ENCODE measurements at regions not wholly inside any gene's neighbourhood (a gene's known extent, or its start where the extent isn't known, plus 50 kb on each side); places are given as distances from the start of the nearest gene placed in this dataset.
"Not testable (repeated sequence)": the region's sequence is repeated elsewhere in the genome, so short reads cannot be mapped to it uniquely, and the experiment has no call there.

- no peak overlapping the region for H3K9ac ChIP-seq (ENCODE audit: low read depth in 1 of 2, low read length in 2 of 2)
- H3K36me3 ChIP-seq (ENCODE audit: control insufficient read depth in 1 of 2, insufficient read depth in 2 of 2, low read length in 2 of 2), result no peaks in the 10 kb centered on the region
- no peak overlapping the region for H3K27ac ChIP-seq (ENCODE audit: low read depth, low read length)
- no peaks in the 10 kb centered on the region for H3K27me3 ChIP-seq (ENCODE audit: control insufficient read depth in 1 of 2, insufficient read depth in 2 of 2, low read length in 2 of 2)
- H3K4me3 ChIP-seq (ENCODE audit: low read depth in 1 of 2, low read length in 2 of 2), result no peak overlapping the region
- no peaks in the 10 kb centered on the region for H3K4me1 ChIP-seq (ENCODE audit: control insufficient read depth in 1 of 2, insufficient read depth in 2 of 2, low read length in 2 of 2)
- H3K9me3 ChIP-seq (ENCODE audit: control insufficient read depth in 1 of 2, low read length in 2 of 2), result no peaks in the 10 kb centered on the region
Measured at GRCh38 chr18:44569391-44570055, 111.2 kb upstream of the SETBP1 start.

GRCh38 chr18:44579028-44579702 is 101.5 kb upstream of the SETBP1 start:
- H3K9me3 ChIP-seq (ENCODE audit: control insufficient read depth in 1 of 2, low read length in 2 of 2), result no peaks in the 10 kb centered on the region
- H3K4me3 ChIP-seq (ENCODE audit: low read depth in 1 of 2, low read length in 2 of 2), result no peak overlapping the region
- no peaks in the 10 kb centered on the region for H3K36me3 ChIP-seq (ENCODE audit: control insufficient read depth in 1 of 2, insufficient read depth in 2 of 2, low read length in 2 of 2)
- H3K27me3 ChIP-seq (ENCODE audit: control insufficient read depth in 1 of 2, insufficient read depth in 2 of 2, low read length in 2 of 2), result no peaks in the 10 kb centered on the region
- H3K4me1 ChIP-seq (ENCODE audit: control insufficient read depth in 1 of 2, insufficient read depth in 2 of 2, low read length in 2 of 2), result no peaks in the 10 kb centered on the region
- no peak overlapping the region for H3K27ac ChIP-seq (ENCODE audit: low read depth, low read length)
- no peak overlapping the region for H3K9ac ChIP-seq (ENCODE audit: low read depth in 1 of 2, low read length in 2 of 2)

- no peaks in the 10 kb centered on the region for H3K4me1 ChIP-seq (ENCODE audit: control insufficient read depth in 1 of 2, insufficient read depth in 2 of 2, low read length in 2 of 2)
- H3K9ac ChIP-seq (ENCODE audit: low read depth in 1 of 2, low read length in 2 of 2), result no peak overlapping the region
- no peaks in the 10 kb centered on the region for H3K27me3 ChIP-seq (ENCODE audit: control insufficient read depth in 1 of 2, insufficient read depth in 2 of 2, low read length in 2 of 2)
- H3K36me3 ChIP-seq (ENCODE audit: control insufficient read depth in 1 of 2, insufficient read depth in 2 of 2, low read length in 2 of 2), result no peaks in the 10 kb centered on the region
- no peaks in the 10 kb centered on the region for H3K9me3 ChIP-seq (ENCODE audit: control insufficient read depth in 1 of 2, low read length in 2 of 2)
- no peak overlapping the region for H3K4me3 ChIP-seq (ENCODE audit: low read depth in 1 of 2, low read length in 2 of 2)
- H3K27ac ChIP-seq (ENCODE audit: low read depth, low read length), result no peak overlapping the region
Measured at GRCh38 chr18:44579745-44580144, 100.9 kb upstream of the SETBP1 start.

GRCh38 chr18:44580159-44580558 is 100.5 kb upstream of the SETBP1 start:
- H3K36me3 ChIP-seq (ENCODE audit: control insufficient read depth in 1 of 2, insufficient read depth in 2 of 2, low read length in 2 of 2), result no peaks in the 10 kb centered on the region
- H3K4me3 ChIP-seq (ENCODE audit: low read depth in 1 of 2, low read length in 2 of 2), result no peak overlapping the region
- H3K9me3 ChIP-seq (ENCODE audit: control insufficient read depth in 1 of 2, low read length in 2 of 2), result no peaks in the 10 kb centered on the region
- H3K27ac ChIP-seq (ENCODE audit: low read depth, low read length), result no peak overlapping the region
- H3K9ac ChIP-seq (ENCODE audit: low read depth in 1 of 2, low read length in 2 of 2), result no peak overlapping the region
- no peaks in the 10 kb centered on the region for H3K27me3 ChIP-seq (ENCODE audit: control insufficient read depth in 1 of 2, insufficient read depth in 2 of 2, low read length in 2 of 2)
- H3K4me1 ChIP-seq (ENCODE audit: control insufficient read depth in 1 of 2, insufficient read depth in 2 of 2, low read length in 2 of 2), result no peaks in the 10 kb centered on the region

- H3K9ac ChIP-seq (ENCODE audit: low read depth in 1 of 2, low read length in 2 of 2); H3K27me3 ChIP-seq (ENCODE audit: control insufficient read depth in 1 of 2, insufficient read depth in 2 of 2, low read length in 2 of 2); H3K36me3 ChIP-seq (ENCODE audit: control insufficient read depth in 1 of 2, insufficient read depth in 2 of 2, low read length in 2 of 2); H3K4me3 ChIP-seq (ENCODE audit: low read depth in 1 of 2, low read length in 2 of 2); H3K27ac ChIP-seq (ENCODE audit: low read depth, low read length); H3K9me3 ChIP-seq (ENCODE audit: control insufficient read depth in 1 of 2, low read length in 2 of 2); H3K4me1 ChIP-seq (ENCODE audit: control insufficient read depth in 1 of 2, insufficient read depth in 2 of 2, low read length in 2 of 2): not testable (repeated sequence)
Measured at GRCh38 chr18:44580782-44581181, 99.9 kb upstream of the SETBP1 start.

GRCh38 chr18:44582456-44582855 is 98.2 kb upstream of the SETBP1 start:
- H3K4me3 ChIP-seq (ENCODE audit: low read depth in 1 of 2, low read length in 2 of 2), result no peak overlapping the region
- no peaks in the 10 kb centered on the region for H3K36me3 ChIP-seq (ENCODE audit: control insufficient read depth in 1 of 2, insufficient read depth in 2 of 2, low read length in 2 of 2)
- no peaks in the 10 kb centered on the region for H3K9me3 ChIP-seq (ENCODE audit: control insufficient read depth in 1 of 2, low read length in 2 of 2)
- H3K27me3 ChIP-seq (ENCODE audit: control insufficient read depth in 1 of 2, insufficient read depth in 2 of 2, low read length in 2 of 2), result no peaks in the 10 kb centered on the region
- H3K4me1 ChIP-seq (ENCODE audit: control insufficient read depth in 1 of 2, insufficient read depth in 2 of 2, low read length in 2 of 2), result no peaks in the 10 kb centered on the region
- no peak overlapping the region for H3K9ac ChIP-seq (ENCODE audit: low read depth in 1 of 2, low read length in 2 of 2)
- H3K27ac ChIP-seq (ENCODE audit: low read depth, low read length), result no peak overlapping the region

DNA sequence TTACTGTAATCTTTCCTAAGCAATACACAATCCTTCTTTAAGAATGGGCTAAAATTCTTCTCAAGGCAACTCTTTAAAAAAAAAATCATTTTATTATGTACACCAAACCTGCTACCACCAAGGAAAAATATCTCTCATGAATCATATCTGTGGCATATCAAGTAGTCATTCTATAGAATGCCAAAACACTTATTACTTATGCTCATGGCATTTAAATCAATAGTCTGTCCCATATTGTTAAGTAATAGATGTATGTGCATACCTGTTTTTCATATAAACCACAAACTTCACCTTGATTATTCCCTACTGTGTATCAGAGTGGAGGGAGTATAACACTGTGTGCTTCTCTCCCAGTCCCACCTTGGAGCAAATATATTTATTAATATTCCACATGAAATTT is 95.8 kb upstream of the SETBP1 start:
- Histone ChIP-seq H3K4me1 (ENCODE audit: control insufficient read depth in 1 of 2, insufficient read depth in 2 of 2, low read length in 2 of 2) (no peaks in the 10 kb centered on the region), H3K9me3 (ENCODE audit: control insufficient read depth in 1 of 2, low read length in 2 of 2) (no peaks in the 10 kb centered on the region)

DNA sequence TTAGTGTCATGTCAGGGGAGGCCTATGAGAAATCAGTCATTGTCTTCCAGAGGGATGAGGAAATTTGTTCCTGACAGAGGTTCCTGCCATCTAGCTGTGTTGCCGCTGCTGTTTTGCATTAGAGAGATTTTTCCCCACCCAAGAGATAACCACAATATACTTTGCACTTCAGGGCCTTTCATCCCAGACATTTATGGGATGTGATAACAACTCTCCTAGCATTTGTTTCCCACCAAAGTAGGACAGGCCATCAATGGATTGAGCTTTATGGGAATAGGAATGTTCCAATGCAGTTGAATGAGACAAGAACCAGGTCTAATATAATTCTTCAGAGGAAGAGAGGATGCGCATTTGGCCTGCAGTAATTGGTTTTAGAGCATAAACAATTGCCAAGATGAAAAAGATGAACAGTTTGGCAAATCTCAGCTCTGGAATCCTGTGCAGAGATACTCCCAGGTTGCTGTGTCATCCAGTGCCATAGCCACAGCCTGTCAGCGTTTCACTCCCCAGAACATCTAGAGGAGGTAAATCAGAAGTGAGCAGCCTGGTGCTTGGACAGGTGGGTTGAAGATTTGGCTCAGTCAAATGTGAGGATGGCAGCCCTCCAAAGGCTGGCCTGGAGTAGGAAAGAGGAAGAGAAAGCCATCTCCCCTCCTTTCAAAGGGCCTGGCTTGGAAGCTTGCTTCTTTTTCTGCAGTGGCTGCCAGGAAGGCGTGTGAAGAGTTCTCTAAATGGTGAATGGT is 93.7 kb upstream of the SETBP1 start:
- no peaks in the 10 kb centered on the region for H3K9me3 ChIP-seq (ENCODE audit: control insufficient read depth in 1 of 2, low read length in 2 of 2)
- no peak overlapping the region for H3K9ac ChIP-seq (ENCODE audit: low read depth in 1 of 2, low read length in 2 of 2)
- H3K36me3 ChIP-seq (ENCODE audit: control insufficient read depth in 1 of 2, insufficient read depth in 2 of 2, low read length in 2 of 2), result no peaks in the 10 kb centered on the region
- H3K27ac ChIP-seq (ENCODE audit: low read depth, low read length), result no peak overlapping the region
- no peaks in the 10 kb centered on the region for H3K4me1 ChIP-seq (ENCODE audit: control insufficient read depth in 1 of 2, insufficient read depth in 2 of 2, low read length in 2 of 2)
- no peaks in the 10 kb centered on the region for H3K27me3 ChIP-seq (ENCODE audit: control insufficient read depth in 1 of 2, insufficient read depth in 2 of 2, low read length in 2 of 2)
- no peak overlapping the region for H3K4me3 ChIP-seq (ENCODE audit: low read depth in 1 of 2, low read length in 2 of 2)

More for the DNA sequence above, 95.8 kb upstream of the SETBP1 start:
- Histone ChIP-seq H3K4me3 (ENCODE audit: low read depth in 1 of 2, low read length in 2 of 2) (no peak overlapping the region), H3K27ac (ENCODE audit: low read depth, low read length) (no peak overlapping the region), H3K9ac (ENCODE audit: low read depth in 1 of 2, low read length in 2 of 2) (no peak overlapping the region), H3K27me3 (ENCODE audit: control insufficient read depth in 1 of 2, insufficient read depth in 2 of 2, low read length in 2 of 2) (no peaks in the 10 kb centered on the region), H3K36me3 (ENCODE audit: control insufficient read depth in 1 of 2, insufficient read depth in 2 of 2, low read length in 2 of 2) (no peaks in the 10 kb centered on the region)

DNA sequence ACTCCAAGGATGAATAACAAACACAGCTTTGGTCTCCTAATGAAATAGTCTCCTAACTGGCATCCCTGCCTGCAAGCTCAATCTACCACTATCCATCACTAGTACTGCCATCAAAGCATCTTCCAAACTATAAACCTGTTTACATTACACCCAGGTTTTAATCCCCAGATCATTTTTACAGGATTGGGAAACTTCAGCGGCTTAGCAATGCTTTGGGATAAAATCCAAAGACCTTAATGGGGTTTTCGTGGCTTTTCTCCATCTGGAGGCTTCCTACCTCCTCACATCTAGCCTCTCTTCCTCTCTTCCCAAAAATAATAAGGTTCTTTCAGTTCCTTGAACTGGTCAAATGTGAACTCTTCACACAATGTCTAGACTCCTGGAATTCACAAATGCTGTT is 92.2 kb upstream of the SETBP1 start:
- Histone ChIP-seq H3K27me3 (ENCODE audit: control insufficient read depth in 1 of 2, insufficient read depth in 2 of 2, low read length in 2 of 2) (no peaks in the 10 kb centered on the region), H3K36me3 (ENCODE audit: control insufficient read depth in 1 of 2, insufficient read depth in 2 of 2, low read length in 2 of 2) (no peaks in the 10 kb centered on the region), H3K27ac (ENCODE audit: low read depth, low read length) (no peak overlapping the region), H3K9me3 (ENCODE audit: control insufficient read depth in 1 of 2, low read length in 2 of 2) (no peaks in the 10 kb centered on the region), H3K4me3 (ENCODE audit: low read depth in 1 of 2, low read length in 2 of 2) (no peak overlapping the region), H3K9ac (ENCODE audit: low read depth in 1 of 2, low read length in 2 of 2) (no peak overlapping the region), H3K4me1 (ENCODE audit: control insufficient read depth in 1 of 2, insufficient read depth in 2 of 2, low read length in 2 of 2) (no peaks in the 10 kb centered on the region)

DNA sequence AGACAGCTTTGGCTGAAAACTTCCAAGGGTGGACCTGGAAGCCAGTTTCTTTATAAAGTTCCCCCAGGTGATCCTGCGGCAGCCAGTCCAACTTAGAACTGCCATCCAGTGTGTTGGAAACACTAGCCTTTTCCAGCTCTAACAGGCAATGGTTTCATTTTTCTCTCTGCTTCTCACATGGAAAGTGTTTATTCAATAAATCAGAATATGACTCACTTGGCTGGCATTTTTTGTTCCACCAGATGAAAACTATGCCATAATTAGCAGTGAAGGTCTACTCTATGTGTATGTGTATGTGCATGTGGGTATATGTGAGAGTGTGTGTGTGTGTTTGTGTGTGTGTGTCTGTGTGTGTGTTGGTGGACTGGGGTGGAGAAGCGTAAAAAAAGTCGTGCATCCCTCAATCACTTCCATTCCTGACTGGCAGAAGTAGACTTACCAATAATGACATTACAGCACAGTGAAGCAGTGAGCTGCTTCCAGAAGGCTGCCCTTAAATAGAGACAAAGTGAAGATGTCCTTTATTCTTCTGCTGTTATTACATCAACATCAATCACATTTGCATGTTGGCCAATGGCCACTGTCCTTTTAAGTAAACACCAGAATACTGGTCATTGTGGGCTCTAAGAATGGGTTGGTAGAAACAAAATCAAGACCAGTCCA is 90.9 kb upstream of the SETBP1 start:
- Histone ChIP-seq H3K4me3 (ENCODE audit: low read depth in 1 of 2, low read length in 2 of 2) (no peak overlapping the region), H3K4me1 (ENCODE audit: control insufficient read depth in 1 of 2, insufficient read depth in 2 of 2, low read length in 2 of 2) (no peaks in the 10 kb centered on the region), H3K9ac (ENCODE audit: low read depth in 1 of 2, low read length in 2 of 2) (no peak overlapping the region), H3K9me3 (ENCODE audit: control insufficient read depth in 1 of 2, low read length in 2 of 2) (no peaks in the 10 kb centered on the region), H3K36me3 (ENCODE audit: control insufficient read depth in 1 of 2, insufficient read depth in 2 of 2, low read length in 2 of 2) (no peaks in the 10 kb centered on the region), H3K27me3 (ENCODE audit: control insufficient read depth in 1 of 2, insufficient read depth in 2 of 2, low read length in 2 of 2) (no peaks in the 10 kb centered on the region), H3K27ac (ENCODE audit: low read depth, low read length) (no peak overlapping the region)

Data from duodenal mucosa (tissue), 2 donors.